ENCODE measurements at regions not wholly inside any gene's neighbourhood (a gene's known extent, or its start where the extent isn't known, plus 50 kb on each side); places are given as distances from the start of the nearest gene placed in this dataset.
"Not testable (repeated sequence)": the region's sequence is repeated elsewhere in the genome, so short reads cannot be mapped to it uniquely, and the experiment has no call there.

- no peak for DNase-seq
Measured at GRCh38 chr16:75928295-75928694, 202.0 kb upstream of the CPHXL start.

- DNase-seq, result no peak
Measured at GRCh38 chr16:75929046-75929445, 202.8 kb upstream of the CPHXL start.

- DNase-seq, result no peak
Measured at GRCh38 chr16:75931043-75931442, 204.8 kb upstream of the CPHXL start.

GRCh38 chr16:75931970-75932369, 205.7 kb upstream of the CPHXL start:
- no peak for DNase-seq

- no peak for DNase-seq
Measured at GRCh38 chr16:75938818-75939217, 212.5 kb upstream of the CPHXL start.

GRCh38 chr16:75942351-75942750, 216.1 kb upstream of the CPHXL start:
- no peak for DNase-seq

GRCh38 chr16:75942936-75943335, 216.6 kb upstream of the CPHXL start:
- DNase-seq, result no peak

GRCh38 chr16:75943705-75944514, 217.6 kb upstream of the CPHXL start:
- no peak for DNase-seq

GRCh38 chr16:75945916-75946457, 219.7 kb upstream of the CPHXL start:
- no peak for DNase-seq

- no peak for DNase-seq
Measured at GRCh38 chr16:75947626-75948239, 221.4 kb upstream of the CPHXL start.

GRCh38 chr16:75948441-75948840, 222.2 kb upstream of the CPHXL start:
- DNase-seq, result no peak

GRCh38 chr16:75948886-75949285, 222.6 kb upstream of the CPHXL start:
- no peak for DNase-seq

GRCh38 chr16:75952124-75952523, 225.8 kb upstream of the CPHXL start:
- DNase-seq, result no peak

- DNase-seq, result no peak
Measured at GRCh38 chr16:75957870-75958269, 231.6 kb upstream of the CPHXL start.

GRCh38 chr16:75965504-75966374, 239.4 kb upstream of the CPHXL start:
- DNase-seq, result no peak

- DNase-seq, result not testable (repeated sequence)
Measured at GRCh38 chr16:75969120-75969519, 242.8 kb upstream of the CPHXL start.

GRCh38 chr16:75971334-75971733, 245.0 kb upstream of the CPHXL start:
- no peak for DNase-seq

GRCh38 chr16:75983296-75983695, 257.0 kb upstream of the CPHXL start:
- no peak for DNase-seq

- no peak for DNase-seq
Measured at GRCh38 chr16:75983741-75984381, 257.6 kb upstream of the CPHXL start.

- no peak for DNase-seq
Measured at GRCh38 chr16:75987323-75987722, 261.0 kb upstream of the CPHXL start.

GRCh38 chr16:75996491-75996890, 270.2 kb upstream of the CPHXL start:
- no peak for DNase-seq

GRCh38 chr16:75997606-75998005, 271.3 kb upstream of the CPHXL start:
- DNase-seq, result no peak

- no peak for DNase-seq
Measured at GRCh38 chr16:76007645-76008044, 269.6 kb upstream of the CNTNAP4 start.

Measured in hematopoietic multipotent progenitor cell treated with erythropoietin and hydrocortisone succinate and interleukin-3 and kit ligand, for 8 days (in vitro differentiated cells).